GM18868 (cell line): ENCODE measurements at regions not wholly inside any gene's neighbourhood (a gene's known extent, or its start where the extent isn't known, plus 50 kb on each side); places are given as distances from the start of the nearest gene placed in this dataset.

Experiments
- ATAC-seq: cut with Tn5 transposase; IDR thresholded peaks from one replicate; pipeline ENCODE4 v1.9.1; 2021; ENCODE audit warnings: mild to moderate bottlenecking, moderate library complexity; ENCODE audit not compliant: unreplicated experiment

DNA sequence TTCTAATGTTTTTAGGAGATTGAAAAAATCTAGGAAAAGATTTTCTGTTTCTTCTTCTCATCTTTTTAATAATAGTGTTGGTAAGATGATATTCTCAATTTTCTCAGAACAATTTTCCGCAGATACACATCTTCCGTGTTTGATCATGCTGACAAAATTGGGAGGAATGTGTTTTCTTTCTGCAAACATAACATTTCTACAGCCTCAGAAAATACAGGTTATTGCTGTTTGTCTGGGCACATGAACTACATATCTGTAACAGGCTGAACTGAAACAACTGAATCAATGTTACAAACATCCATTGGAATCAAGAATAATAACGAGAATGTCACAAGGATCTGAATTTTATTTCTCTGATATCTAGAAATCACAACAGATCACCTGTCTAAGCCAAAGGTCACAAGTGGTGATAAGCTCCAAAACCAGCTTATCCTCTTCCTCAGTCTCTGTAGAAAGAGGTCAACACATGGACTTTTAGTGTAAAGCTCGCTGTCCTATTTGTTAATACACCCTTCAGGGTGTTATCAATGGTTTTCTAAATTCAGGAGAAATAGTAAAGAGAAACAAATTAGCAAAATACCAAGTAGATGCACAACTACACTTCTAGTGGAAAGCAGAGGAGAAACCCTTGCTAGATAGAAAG, 197.3 kb upstream of the MARCKS start:
- no peak for ATAC-seq

DNA sequence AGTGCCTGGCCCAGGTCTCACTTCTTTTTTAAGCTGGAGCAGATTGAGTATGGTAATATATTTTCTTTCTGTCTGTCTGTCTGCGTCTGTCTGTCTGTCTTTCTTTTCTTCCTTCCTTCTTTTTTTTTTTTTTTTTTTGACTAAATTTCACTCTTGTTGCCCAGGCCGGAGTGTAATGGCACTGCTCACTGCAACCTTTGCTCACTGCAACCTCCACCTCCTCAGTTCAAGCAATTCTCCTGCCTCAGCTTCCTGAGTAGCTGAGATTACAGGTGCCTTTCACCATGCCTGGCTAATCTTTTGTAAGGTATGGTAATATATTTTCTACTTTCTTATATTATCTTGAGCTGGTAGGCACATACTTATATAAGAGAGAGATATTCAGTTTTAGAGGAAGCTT, 196.3 kb upstream of the MARCKS start:
- ATAC-seq, result no peak

DNA sequence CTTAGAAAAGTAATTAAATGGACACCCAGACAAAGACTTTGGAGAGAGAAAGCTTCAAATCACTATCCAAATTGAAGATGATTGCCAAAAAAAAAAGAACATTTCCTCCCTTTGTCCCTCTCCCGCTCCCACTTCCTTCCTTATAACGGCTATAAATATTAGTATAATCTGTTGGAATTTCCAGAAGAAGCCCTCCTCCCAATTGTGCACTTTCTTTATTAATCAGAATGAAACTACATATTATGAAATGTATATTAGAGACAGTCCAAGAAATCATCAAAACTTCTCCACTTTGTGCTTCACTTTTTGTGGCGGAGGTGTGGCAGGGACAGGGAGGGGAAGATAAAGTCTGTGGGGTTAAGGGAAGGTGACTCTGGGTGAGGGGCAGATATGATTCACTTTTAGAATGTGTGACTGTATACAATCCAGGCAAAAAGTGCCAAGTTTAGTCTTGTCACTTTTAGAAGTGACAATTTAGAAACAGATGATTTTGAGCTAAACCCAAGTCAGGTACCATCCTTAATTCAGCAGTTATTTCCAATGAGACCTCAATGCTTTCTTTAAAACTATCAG, 195.0 kb upstream of the MARCKS start:
- ATAC-seq, result peak; percentile 26

DNA sequence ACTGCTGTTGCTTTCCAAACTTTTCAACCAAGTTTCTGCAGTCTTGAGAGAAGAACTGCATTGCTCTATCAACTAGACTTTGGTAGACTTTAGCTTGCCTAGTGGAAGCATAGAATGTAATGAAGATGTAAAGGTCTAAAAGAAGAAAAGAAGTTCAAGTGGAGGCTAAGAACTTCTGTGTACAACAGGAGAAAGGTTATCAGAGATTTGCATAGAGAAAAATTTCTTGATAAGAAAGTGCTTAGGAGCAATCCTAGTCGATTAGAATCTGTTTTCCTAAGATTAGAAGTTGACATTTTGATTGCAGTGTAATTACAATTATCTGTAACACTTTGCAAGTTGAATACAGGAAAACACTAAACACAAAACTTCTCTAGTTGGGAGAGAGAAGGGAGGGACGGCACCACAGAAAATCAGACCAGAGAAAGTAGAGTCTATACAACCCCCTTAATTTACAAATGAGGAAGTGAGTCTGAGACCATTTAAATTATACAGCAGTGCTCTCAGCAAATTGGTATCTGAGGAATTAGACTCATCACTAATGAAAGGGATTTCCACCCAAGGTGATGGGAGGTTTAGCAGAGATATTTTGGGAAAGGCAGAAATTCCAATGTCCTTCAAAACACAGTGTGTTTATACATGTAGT, 194.3 kb upstream of the MARCKS start:
- ATAC-seq, result peak; percentile 72

DNA sequence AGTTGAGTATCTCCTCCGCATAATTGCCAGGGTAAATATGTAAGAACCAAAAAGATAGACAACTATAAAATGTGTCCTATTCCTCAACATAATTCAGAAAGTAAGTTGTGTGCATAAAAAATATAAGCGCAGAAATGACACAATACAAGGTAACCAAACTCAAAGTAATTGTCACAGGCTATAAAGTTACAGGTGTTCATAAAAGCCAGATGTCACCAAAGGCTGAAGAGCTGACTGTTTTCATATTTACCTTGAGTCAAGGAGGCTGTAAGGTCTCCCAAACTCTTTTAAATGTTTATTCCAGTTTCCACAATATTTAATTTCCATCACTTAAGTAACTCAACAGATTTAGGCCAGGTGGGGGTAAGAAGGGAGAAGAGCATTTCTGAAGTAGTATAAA, 192.2 kb upstream of the MARCKS start:
- no peak for ATAC-seq

DNA sequence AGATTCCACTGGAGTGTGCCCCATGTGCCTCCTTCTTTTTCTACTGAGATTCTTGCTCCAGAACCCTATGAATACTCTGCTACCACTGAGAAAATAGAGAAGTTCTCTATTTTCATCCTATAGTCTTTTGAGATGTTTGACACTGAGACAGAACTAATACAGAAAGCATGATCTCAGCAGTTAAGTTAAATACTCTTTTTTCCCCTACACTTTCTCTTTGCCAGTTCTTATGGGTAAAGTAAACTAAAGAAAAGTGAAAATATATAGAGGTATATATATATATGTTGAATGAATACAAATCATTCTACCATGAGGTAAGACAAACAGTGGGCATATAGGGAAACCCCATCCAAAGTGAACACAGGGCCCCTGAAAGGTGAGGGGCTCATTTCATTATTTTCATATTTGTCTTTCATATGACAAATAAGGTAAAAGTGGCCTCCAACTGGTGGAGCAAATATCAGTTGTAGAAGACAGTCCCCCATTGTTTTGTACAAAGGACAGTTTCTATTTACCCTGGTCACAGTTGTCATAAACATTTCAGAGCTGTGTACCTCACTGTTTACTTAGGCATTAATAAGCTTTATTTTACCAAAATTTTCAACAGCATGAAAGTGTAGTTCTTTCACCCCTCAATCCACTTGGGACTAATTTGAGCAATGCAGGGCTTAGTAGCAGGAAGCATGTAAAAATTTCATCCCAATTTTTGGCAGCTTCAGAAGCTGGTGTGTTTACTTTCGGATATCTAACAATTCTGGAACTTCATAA, 188.3 kb upstream of the MARCKS start:
- peak; percentile 75 for ATAC-seq

DNA sequence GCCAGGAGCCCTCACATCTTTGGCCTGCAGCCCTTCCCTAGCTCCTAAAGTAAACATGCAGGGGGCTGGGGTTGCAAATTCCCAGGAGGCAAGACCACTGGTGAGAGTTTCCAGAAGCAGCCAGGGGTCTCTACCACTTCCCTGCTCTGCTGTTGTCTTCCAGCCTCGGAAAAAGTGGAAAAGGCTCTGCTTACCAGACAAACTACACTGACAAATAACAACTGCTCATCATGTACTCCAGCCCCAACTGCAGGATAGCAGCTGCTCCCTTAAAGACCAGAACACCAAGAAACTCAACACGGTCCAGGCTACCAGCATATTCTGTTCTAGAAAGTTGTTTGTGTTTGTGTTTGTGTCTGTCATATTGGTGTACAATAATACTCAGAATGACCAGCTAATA, 187.5 kb upstream of the MARCKS start:
- ATAC-seq, result no peak

DNA sequence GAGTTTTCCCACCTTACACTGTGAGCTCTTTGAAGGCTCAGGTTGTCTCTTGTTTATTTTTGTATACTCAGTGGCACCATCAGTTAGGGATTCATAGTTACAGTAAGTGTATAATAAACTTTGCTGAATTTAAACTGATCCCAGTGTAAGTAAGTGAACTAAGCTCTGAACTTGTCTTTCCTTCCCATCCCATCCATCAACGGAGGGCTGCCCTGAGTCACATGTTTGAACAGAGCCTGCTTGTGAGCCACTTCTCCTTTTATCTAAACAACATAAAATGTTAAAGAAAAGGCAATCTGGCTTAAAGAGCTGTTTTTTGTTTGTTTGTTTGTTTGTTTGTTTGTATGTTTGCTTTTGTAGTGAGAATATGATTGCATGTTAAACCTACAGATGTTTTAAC, 185.7 kb upstream of the MARCKS start:
- ATAC-seq, result no peak

DNA sequence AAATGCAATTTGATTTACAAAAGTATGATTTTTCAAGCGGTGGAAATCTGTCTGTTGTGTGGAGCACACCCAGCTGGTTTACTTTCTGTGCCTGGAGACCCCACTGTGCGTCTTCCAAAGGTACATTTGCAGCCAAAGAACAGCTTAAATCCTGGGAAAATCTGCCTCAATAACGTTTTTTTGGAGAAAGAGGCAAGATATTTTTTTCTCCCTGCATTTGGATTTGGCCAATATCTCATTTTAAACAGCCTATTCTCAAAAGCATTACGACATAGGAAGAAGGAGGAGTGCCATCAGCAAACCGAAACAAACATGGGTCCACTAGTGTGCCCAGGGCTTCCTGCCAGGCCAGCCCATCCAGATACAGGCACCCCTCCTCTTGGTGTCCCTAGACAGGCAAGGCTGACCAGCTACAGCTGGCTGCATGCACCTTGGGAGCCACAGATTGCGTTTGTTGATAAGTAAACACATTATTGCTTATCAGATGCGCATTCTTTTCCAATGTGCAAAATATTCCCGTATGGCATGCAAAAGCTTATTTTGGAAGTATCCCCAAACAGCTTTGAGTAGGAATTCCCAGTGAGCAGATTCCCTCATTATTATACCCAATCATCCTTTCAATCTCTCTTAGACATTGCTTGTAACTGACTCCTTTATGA, 184.5 kb upstream of the MARCKS start:
- no peak for ATAC-seq

DNA sequence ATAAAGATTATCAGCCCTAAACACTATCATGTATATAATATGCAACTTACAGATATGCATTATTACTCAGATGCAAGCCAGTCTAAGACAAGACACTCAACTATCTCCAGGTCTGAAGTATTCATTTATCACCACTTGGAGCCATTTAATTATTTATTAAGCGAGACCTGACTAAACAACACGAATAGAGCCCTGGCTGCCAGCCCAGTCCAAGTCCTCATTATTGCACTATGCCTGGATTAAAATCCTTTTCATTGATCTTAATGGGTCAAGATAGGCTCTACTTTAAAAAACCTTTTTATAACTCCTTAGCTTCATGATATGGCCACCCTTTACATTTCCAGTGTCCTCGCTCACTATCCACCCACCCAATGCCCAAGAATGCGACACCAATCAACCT, 183.1 kb upstream of the MARCKS start:
- ATAC-seq, result no peak

DNA sequence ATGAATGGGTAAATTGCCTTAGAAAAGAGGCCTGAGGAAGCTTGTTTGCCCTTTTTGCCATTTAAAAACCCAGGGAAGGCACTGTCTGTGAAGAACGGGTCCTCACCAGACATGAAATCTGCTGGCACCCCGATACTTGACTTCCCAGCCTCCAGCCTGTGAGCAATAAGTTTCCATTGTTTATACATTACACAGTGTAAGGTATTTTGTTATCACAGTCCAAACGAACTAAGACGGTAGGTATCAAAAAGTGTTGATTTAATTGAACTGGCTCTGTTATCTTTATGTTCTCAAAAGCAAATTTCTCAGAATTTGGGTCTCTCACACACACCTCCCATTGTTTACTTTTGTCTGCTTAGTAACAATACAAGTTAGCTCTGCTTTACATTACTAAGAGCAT, 181.1 kb upstream of the MARCKS start:
- no peak for ATAC-seq

DNA sequence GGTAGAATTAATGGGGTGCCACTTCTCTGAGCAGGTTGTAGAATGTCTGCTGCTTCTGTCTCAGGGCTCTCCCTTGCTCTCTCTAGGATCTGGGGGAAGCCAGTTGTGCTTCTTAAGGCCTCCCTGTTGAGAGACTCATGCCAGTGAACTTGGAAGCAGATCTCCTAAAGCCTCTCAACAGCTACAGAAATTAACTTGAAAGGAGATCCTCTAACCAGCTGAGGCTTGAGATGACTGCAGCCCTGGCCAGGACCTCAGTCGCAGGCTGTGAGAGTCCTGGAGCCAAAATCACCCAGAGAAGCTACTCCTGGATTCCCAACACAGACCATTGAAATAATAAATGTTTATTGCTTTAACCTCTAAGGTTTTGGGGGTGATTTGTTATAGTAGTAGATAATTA, 180.2 kb upstream of the MARCKS start:
- no peak for ATAC-seq

DNA sequence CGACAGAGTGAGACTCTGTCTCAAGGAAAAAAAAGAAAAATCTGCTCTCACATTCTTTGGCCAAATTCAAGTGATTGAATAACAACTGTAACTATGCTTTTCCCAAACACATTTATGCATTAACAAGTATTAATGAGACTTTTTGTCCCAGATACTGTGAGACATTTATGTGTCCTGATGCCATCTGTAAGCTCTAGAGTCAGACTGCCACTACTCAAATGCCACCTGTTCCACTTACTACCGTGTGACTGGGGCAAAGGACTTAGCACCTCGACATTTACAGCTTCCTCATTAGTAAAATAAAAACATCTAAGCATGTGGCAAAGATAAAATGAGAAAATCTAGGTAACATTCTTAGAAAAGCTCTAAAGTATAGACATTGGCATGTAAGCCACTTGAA, 178.1 kb upstream of the MARCKS start:
- no peak for ATAC-seq

DNA sequence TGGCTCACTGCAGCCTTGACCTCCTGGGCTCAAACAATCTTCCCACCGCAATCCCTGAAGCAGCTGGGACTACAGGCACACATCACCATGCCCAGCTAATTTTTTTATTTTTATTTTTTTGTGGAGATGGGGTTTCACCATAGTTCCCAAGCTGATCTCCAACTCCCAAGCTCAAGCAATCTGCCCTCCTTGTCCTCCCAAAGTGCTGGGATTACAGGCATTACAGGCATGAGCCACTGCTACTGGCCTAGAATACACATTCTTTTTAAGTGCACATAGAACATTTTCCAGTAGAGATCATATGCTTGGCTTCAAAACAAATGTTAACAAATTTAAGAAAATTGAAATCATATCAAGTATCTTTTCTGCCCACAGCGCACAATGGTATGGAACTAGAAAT, 176.8 kb upstream of the MARCKS start:
- ATAC-seq, result no peak

DNA sequence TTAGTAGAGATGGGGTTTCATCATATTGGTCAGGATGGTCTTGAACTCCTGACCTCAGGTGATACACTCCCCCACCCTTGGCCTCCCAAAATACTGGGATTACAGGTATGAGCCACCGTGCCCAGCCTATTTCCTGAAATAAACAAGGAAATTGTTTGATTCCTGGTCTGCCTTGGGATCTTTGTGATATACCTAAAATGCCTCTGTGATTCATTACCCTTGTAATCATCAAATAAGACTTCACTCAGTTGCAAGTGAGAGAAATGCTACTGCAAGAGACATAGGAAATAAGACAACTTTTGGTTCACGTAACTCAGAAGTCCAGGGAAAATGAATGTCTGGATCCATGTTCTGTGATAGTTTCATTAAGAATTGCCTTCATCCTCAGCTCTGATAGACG, 173.2 kb upstream of the MARCKS start:
- no peak for ATAC-seq

DNA sequence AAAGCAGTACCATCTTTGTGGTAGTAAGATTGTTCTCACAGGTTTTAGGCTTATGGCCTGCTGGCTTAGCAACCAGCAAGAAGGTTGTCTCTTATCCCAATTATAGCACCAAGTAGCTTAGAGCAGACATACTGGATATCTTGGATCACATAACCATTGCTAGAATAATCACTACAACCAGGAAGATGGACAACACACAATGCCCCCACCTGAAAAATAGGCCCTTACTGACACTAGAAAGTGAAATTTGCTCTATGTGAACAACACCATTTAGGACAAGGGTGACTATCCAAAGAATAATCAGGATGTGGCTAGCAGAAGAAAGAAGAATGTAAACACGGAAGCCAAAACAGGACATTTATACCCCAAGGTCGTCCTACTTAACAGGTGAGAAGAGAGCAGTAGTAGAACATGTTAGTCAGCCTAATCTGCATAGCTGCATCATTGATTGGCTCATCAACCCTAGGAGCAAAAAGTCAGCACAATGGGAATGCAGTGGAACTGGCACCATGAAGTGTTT, 172.7 kb upstream of the MARCKS start:
- no peak for ATAC-seq

DNA sequence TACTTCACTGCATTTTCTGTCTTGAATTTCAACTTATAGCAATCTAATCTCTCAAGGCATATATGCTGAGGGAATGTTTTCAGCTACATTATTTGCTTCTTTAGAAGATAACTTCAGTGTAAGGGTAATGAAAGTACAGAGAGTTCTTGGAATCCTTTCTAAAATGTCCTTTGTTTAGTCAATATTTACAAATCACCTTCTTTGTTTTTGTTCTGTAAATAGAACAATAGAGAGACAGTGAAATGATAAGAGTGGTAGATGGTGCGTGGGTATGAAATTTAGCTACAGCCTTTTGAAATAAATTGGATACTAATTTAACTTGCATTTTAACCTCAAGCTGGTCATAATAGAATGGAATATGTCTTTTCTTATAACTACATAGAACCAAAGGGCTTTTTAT, 171.1 kb upstream of the MARCKS start:
- ATAC-seq, result no peak

DNA sequence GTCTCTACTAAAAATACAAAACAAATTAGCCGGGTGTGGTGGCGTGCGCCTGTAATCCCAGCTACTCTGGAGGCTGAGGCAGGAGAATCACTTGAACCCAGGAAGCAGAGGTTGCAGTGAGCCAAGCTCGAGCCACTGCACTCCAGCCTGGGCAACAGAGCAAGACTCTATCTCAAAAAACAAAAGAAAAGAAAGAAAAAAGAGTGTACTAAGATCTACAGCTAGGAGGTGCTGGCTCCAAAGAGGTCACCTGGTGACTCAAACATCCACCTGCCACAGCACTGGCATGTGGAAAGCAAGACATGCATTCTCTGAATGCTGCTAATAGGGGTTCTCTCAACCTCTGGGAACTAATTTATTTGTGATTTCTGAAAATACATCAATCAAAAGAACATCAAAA, 167.5 kb upstream of the MARCKS start:
- ATAC-seq, result peak; percentile 37

DNA sequence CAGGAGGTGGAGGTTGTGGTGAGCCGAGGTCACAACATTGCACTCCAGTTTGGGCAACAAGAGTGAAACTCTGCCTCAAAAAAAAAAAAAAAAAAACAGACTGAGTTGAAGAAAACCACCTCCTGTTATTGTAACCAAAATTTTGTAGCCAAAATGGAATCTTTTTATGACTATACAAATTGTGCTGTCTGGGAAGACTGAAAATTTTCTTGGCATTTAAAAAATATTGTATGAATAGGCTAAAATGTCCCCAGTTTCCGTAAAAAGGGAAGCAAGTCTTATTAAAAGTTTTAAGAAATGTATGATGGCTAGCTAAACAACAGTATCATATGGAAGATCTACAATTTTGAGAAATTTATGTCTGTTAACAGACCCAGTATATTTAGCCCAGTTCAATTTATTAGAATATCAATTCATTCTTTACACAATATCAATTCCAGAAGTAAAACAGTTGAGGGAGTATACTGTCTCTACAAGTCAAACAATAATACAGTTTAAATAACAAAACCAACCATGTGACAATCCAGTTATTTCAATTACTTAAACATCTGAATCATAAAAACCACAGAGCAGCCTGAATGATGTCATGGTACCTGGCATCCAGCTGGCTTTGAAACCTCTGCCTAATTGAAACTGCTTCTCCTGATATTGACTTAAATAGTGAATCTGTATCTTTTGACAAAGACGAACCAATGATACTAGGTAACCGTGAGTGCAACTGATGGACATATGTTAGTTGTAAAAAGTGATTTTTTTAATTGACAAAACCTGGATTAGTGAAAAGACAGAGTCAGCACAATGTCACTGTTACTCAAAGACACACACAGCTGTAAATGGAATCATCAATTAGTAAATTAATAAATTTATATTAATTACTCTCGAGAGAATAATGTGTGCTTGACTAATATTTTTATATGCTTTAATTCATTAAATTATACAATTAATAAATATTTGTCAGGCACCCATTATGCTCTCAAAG, 166.6 kb upstream of the MARCKS start:
- peak; percentile 93 for ATAC-seq

DNA sequence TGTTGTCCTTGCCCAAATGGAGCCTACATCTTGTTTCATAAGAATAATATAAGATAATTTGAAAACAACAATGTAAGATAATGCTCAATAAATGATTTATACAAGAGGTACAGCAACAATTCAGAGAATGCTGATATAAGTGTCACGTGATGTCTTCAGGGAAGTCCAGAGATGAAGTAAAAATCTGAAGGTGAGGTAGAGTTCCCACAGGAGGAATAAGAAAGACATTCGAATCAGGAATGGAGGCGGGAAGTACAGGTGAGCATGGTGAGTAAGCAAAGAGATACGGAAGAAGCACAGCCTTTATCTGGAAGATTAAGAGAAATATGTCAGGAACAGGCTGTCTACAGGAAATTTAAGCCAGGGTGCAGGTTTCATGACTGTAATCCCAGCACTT, 165.9 kb upstream of the MARCKS start:
- ATAC-seq, result no peak
